Activated CD4-positive, alpha-beta T cell treated with anti-CD3 and anti-CD28 coated beads, Interleukin-2, amount 50 U/mL, for 16 hours (primary cell): ENCODE measurements at regions not wholly inside any gene's neighbourhood (a gene's known extent, or its start where the extent isn't known, plus 50 kb on each side); places are given as distances from the start of the nearest gene placed in this dataset.
"Not testable (repeated sequence)": the region's sequence is repeated elsewhere in the genome, so short reads cannot be mapped to it uniquely, and the experiment has no call there.

Experiments
- DNase-seq: peaks from one replicate; pipeline ENCODE4 v3.0.0-alpha.2; 2020

DNA sequence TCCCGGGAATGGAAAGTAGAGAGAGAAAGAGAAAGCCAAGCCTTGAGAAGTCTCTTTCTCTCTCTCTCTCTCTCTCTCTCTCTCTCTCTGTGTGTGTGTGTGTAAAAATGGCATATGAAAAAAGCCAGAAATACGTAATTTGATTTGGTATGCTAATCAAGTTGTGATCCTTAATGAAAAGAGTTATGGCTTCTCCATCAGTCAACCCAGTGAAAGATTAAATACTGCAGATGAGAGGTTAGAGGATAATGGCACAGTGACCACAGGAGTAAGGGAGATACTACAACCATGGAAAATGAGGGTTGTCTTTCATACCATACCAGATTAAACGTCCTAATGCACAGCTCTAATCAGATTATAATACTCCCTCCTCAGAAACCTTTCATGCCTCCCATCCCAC, 193.5 kb upstream of the SOX2 start:
- no peak for DNase-seq

DNA sequence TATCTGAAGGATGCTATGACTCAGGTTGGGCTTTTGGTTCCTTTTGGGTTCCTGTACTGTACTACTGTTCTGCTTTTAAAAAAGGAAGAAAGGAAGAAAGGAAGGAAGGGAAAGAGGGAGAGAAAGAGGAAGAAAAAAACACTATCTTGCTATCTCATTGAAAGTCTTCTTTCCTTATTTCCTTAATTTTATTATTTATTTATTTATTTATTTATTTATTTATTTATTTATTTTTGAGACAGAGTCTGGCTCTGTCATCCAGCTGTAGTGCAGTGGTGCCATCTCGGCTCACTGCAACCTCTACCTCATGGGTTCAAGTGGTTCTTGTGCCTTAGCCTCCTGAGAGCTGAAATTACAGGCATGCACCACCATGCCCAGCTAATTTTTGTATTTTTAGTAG, 198.9 kb upstream of the SOX2 start:
- no peak for DNase-seq

DNA sequence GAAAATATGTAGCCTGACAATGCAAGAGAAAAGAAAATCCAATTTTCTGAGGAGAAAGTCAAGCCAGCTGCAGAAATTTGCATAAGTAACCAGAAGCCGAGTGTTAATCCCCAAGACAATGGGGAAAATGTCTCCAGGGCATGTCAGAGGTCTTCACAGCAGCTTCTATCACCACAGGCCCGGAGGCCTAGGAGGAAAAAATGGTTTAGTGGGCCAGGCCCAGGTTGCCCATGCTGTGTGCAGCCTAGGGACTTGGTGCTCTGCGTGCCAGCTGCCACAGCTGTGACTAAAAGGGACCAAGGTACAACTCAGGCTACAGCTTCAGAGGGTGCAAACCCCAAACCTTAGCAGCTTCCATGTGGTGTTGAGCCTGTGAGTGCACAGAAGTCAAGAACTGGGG, 201.2 kb upstream of the SOX2 start:
- no peak for DNase-seq

DNA sequence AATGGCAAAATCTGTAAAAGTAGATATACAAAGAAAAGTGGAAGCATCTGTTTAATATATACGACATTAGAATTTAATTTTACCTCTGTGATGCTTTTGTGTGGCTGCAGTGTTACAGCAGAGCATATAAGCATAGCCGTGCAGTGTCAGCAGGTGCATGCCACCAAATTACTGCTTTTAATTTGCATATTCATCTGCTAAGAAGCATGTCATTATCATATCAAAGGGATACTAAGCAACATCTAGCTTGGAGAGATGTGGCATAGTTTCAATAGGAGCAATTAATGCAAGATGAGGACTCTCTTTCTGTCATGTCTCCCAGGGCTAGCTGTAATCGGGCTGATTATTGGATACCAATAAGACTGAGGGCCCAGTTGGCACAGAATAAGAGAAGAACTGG, 214.4 kb upstream of the SOX2 start:
- no peak for DNase-seq

DNA sequence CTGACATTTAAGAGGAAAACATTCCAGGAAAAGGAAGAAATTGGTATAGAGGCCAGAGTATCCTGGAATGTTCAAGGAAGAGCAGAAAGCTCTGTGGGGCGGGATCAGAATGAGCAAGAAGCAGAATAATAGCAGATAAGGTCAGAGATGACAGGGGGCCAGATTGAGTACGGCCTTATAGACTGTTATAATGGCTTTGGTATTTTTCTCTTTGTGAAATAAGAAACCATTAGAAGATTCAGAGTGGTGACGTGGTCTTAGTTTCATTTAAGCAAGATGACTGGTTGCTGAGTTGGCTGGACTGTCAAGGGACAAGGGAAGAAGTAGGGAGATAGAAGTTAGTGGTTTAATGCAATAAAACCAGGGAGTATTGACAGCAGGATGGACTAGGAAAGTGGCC, 218.3 kb upstream of the SOX2 start:
- DNase-seq: no peak

DNA sequence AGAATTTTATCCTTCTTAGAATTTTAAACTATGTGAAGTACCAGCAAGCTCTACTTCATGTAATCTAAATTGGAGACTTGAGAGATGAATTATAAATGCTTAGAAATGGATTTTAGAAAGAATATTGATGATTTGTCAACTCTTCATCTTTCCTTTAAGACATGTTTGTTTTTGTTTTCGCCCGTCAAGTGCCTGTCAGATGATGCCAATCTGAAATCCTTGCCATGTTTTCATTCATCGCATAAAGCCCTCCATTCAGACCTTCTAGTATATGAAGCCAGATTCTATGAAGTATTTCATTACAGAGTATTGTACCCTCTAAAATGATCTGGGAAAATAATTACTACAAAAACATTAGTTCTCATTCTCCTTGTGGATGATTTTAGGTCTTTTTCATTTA, 223.2 kb upstream of the SOX2 start:
- no peak for DNase-seq

DNA sequence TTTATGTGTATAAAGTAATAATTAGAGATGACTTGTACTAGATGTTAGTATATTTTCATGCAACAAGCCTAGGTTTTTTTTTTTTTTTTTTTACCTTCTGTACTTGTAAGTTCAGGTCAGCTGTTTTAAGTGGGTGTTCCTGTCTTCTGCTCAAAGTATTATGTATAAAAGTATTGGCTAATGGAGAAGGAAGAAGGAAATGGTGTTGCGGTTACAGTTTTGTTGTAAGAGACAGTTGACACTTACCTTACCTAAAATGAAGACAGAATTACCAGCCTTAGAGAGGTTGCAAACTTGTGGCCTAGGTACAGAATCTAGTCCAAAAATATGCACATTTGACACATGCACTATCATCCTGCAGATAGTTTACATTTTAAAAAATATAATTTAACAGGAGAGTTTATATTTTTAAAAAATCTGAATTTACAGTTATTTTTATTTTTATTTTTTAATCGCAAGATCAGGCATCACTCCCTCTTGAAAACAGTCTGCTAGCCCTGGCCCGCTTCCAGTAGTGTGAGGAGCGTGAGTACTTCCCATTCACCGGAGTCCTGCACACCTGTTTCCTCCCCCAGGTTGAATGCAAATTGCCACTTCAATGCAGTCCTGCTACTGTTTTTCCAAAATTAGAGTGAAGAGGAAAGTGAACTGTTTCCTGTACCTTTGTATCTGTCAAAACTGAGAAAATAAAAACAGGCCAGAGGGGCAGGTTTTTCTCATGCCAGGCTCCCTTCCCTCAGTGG, 224.3 kb upstream of the SOX2 start:
- no peak for DNase-seq

DNA sequence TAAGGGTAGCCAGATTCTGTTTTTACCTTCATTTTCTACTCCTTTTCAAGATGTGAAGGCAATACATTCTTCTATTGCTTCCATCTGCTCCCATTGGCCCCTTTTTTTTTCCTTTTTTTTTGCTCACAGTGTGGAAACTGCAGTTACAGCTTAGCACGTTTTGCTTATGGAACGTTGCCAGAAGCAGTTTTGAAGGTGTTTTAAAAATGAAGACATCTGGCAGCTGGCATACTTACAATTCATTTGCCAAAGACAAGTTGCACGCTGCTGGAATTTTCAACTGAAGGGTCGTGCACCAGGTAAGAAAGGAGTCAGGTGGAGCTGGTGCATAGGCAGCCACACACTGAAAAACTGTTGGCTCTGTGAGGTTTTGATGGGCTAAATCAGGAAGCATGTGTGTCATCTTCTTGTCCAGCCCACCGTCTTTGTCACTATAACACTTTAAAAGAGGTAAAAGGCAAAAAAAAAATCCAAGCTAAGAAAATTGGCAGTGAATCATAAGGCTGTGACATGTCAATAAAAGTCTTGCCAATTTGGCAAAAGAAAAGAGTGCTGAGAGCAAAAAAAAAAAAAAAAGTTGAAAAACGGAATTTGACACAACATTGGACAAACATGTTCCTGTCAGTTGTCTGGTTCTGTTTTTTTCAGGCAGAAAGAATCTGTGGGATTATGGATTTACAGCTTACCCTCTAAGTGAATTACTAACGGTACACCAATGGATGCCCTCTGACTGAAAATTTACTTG, 225.4 kb upstream of the SOX2 start:
- no peak for DNase-seq

DNA sequence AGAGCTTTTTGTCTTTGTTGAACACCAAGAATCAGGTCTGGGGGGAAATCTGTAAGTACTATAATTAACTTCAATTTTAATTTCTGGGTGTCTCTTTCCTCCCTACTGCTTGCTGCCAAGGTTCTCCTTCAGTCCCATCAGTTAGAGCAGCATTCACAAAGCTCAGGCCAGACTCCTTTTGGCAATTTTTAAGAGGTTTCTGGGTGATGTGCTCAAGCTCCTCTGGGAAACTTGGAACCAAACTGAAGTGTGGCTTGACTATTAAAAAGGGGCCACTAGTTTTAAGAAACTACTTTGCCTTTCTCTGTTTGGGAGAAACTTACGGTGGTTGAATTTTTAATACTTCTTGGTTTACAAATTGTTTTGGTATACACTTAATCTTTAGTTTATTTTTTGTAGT, 227.7 kb upstream of the SOX2 start:
- no peak for DNase-seq

DNA sequence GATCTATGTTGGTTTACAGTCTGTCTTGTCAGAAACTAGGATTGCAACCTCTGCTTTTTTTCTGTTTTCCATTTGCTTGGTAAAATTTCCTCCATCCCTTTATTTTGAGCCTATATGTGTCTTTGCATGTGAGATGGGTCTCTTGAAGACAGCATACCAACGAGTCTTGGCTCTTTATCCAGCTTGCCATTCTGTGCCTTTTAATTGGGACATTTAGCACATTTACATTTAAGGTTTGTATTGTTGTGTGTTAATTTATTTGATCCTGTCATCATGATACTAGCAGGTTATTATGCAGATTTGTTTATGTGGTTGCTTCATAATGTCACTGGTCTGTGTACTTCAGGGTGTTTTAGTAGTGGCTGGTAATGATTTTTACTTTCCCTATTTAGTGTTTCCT, 236.6 kb upstream of the SOX2 start:
- not testable (repeated sequence) for DNase-seq

DNA sequence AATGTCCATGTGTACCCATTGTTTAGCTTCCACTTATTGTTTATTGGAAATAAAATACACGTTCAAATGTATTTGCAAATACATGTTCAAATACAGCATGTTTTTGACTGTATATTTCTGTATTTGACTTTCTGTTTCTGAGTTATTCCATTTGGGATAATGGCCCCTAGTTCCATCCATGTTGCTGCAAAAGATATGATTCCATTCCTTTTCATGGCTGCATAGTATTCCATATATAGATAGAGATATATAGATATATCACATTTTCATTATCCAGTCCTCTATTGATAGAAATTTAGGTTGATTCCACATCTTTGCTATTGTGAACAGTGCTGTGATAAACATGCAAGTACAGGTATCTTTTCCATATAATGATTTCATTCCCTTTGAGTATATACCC, 241.4 kb upstream of the SOX2 start:
- no peak for DNase-seq

DNA sequence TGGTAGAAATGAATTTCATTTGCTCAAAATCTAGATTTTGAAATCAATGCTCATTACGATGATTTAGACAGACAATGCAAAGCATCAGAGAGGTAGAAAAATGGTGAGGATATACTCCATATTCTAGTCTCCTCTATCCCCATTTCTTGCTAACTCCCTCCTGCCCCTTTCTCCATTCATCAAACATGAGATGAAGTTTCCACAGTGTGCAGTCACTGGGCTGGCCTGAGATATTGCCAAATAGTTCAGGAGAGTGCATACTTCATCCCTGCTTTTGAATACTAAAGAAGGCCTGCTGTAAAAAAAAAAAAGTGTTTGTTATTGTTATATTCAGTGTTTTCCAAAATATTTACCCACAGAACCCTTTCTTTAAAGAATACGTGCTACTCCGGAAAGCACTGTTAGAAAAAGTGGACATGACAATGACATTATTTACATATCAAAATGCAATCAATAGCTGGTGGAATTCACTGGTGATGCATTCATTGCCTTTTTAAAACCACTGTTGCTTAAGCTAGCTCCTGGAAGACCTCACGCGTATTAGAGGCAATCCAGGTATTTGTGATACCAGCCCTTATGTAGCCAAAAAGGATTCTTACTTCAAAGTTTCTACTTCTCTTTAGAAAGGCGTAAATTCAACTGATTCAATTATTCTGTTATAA, 247.6 kb upstream of the SOX2 start:
- DNase-seq: no peak

DNA sequence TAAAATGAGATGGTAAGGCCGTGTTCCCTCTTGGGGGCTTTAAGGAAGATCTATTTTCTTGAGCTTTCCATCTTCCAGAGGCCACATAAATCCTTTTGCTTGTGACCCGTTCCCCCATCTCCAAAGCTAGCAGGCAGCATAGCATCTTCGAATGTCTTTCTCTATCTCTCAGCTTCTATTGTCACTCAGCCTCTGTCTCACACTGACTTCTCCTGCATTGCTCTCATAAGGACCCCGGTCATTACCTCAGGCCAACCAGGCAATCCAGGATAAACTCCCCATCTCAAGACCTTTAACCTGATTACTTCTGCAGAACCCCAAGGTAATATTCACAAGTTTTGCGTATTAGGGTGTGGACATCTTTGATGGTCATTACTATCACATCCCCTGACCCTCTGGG, 250.3 kb upstream of the SOX2 start:
- DNase-seq: no peak

DNA sequence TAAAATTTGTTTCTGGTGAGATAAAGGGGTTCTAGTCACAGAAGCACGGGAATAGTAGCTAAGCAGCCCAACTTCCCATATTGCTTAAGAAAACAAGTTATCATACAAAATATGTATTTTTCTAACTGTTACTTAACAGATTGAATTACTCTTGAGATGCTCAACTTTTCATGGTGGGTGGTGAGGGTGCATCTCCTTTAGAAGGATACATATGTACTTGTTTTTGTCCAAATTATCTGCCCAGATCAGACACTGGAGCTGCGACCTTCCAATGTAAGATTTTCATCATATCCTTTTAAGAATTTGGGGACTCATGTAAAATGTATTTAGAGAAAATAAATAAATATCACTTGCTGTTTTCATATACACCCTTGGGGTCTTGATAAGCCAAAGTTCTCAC, 252.2 kb upstream of the SOX2 start:
- DNase-seq: no peak

DNA sequence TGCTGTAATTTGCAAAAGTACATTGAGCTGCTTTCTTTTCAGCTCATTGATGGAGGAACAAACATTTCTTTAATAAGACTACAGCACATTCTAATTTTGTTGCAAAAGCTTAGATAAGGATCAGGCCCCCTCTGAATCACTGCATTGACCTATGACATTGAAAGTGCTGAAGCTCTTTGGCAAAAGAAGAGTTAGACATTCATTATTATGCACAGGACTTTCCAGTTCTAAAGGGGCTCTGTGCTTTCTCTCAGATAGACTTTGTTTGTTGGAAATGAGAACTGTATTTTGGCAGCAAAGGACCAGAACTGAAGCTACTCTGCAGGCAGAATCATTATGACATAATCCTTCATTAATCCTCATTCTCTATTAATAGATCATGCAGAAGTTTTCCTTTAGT, 252.9 kb upstream of the SOX2 start:
- no peak for DNase-seq

DNA sequence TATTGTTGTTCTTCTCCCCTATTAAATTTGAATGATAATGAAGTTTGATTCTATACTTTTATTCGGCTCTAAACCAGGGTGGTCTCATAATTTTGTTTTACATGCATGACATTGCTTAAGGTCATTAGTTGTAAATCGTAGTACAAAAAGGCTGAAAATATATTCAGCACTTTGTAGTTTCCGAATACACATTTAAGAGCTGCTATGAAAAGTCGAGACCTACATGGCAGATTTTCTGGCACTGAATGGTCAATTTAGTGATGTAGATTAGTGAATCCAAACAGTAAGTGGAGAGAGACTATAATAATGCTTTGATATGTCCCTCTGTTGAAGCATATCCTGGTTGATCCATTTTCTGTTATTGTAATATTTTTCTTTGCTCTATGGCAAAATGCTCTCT, 254.0 kb upstream of the SOX2 start:
- DNase-seq: no peak

DNA sequence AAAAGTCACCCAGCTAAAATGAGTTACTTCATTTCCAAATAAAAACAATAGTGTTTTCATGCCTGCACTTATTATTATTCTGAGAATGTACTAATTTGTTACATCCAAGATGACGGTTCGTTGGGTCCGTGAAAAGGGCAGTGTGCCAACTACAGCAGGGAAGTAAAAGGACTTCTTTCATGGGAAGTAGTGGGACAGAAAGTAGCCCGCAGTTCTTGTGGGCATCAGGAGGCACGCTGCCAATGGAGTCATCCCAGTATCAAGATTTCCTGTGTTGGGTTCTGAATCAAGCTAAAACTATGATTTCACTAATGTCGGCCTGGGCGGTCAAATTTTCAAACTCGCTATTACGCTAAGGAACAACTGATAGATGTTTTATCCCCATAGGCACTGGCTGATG, 254.5 kb upstream of the SOX2 start:
- DNase-seq: no peak

DNA sequence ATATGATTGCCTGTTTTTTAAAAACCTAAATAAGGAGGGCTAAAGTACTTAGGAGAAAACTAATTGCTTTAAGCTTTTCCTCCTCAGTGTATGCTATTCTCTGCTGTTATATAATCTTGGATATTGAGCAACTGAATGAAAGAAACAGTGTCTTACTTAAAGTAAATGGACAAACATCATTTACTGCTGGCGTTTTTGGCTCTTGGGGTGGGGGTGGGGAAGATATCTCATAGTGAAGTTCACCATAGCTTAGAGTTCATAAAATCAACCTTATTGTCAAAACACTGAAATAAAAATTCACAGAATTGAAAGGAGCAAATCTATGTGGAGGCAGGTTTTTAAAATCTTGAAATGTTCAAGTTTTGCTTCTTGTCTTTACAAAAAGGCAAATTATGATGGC, 256.4 kb upstream of the SOX2 start:
- no peak for DNase-seq

DNA sequence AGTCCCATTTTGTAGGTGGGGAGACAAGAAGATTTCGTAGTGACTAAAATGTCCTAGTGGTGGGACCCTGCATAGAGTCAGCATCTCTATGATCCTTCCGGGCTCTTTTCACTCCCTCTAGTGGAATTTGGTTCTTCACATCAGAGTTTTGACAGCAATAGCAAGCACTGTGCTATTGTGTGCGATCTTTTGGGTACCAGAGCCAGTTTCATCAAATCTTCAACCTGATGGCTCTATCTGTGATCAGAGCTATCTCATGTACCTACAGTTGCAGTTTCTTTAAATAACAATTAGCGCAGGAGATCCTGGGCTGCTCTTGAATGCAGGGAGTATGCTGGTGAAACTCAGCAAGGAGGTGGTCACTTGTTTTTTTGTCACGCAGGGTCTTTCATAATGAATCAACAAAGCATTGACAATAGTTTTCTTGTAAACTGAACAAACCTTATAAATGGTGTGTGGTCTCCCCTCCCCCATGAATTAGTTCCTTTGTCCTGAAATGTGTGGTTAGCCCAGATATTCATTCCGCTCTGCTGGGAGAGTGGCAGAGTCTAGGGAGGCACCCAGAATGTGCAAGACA, 257.2 kb upstream of the SOX2 start:
- no peak for DNase-seq

DNA sequence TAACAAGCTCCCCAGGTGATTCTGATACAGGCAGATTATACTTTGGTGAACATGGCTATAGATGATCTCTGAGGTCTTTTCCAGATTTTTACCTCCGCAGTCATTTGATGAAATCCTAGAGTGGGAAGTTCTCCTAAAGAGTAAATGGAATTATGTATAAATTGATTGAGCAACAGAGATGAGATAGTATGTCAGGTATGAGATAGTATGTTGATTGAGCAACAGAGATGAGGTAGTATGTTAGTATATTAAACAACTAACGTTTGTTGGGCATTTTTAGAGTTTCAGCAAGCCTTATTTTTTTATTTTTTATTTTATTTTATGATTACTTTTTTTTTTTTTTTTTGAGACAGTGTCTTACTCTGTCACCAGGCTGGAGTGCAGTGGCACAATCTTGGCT, 265.0 kb upstream of the SOX2 start:
- no peak for DNase-seq

DNA sequence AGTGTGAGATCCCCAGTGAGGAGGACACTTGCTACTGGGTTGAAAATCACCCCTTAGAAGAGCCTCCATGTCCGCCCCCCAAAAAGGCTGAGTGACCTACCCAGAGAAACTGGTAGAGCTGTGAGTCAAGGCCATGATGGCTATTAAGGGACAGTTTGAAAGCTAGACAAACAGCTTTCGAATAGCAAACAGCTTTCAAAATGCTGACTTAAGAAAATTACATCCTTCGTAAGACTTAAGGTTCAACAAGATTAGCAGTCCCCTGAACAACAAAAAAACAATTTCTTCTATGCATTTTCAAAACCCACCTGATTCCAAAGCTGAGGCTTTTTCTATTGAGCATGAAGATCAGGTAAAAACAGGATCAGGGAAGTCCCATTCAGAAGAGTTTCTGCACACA, 269.7 kb upstream of the SOX2 start:
- no peak for DNase-seq

DNA sequence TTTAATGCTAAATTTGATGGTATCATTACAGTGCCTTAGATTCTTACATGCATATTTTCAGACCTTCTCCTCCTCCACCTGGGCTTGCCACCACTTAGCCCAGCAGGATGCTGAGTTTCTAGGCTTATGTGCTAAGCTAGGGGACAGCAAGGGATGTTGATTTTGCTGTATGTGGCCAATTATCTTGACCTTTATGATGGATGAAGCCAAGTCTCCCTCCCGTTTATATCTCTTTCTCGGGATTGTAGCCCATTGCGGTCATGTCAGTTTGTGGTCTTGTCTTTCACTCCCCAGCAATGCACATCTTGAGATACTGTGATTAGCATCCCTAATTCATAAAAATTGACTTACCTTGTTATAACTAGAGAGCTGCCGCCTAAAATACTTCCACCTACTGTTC, 278.7 kb upstream of the SOX2 start:
- DNase-seq: no peak

DNA sequence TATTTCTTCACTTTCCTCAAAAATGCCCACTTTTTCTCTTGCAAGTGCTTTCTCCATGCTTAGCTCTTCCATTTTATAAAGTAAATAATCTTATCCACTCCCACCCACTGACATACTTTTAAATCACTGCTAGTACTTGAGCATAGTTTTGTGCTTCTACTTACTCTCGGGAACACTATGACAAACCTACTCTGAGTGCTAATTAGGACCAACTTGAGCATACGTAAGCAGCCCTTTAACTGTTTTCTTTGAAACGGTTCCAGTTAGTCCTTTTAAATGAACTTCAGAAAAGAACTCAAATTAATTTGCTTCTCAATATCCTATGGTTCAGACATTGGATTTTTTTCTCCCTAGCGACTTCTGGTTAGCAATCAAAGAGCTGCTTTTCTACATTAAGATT, 280.0 kb upstream of the SOX2 start:
- DNase-seq: no peak

DNA sequence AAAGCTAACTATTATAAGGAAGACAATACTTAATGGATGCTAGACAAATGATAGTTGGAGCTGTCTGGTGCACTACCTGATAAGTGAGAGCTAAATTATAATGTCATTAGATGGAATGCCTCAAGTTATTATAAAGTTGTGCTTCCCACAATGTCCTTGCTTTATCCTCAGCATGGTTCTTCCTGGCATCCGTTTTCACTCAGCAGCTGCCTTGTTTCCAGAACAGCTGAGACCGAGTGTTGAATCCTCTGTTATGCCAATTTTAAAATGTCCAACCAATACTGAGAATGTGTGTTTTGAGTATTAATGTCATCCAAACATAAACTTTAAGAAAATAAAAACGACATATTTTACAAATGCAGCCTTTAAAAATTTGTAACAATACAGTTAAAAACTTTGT, 286.7 kb upstream of the SOX2 start:
- DNase-seq: no peak
